GM23338 (cell line): ENCODE measurements at regions not wholly inside any gene's neighbourhood (a gene's known extent, or its start where the extent isn't known, plus 50 kb on each side); places are given as distances from the start of the nearest gene placed in this dataset.

ENCODE experiments used
- ATAC-seq: fragments of 200-7000 bp; cut with Tn5 transposase; 3 replicates; pipeline ENCODE4 v1.9.1; 2020
- DNase-seq: peaks from one replicate; pipeline ENCODE4 v3.0.0-alpha.2; 2015; ENCODE audit warnings: low spot score
- H2AFZ ChIP-seq: fragments of 200-600 bp; sonication (generic); 2 replicates; pipeline ENCODE4 v1.8.0; 2016; ENCODE audit warnings: antibody characterized with exemption, mild to moderate bottlenecking, moderate library complexity
- H3F3A ChIP-seq: fragments of 200-600 bp; sonication (generic); replicated peaks from 2 replicates; pipeline ENCODE4 v1.8.0; 2017; ENCODE audit warnings: antibody characterized with exemption, mixed run types, low read depth
- H3K27ac ChIP-seq: fragments of 200-600 bp; sonication (generic); 2 replicates; pipeline ENCODE4 v1.6.1; 2016; ENCODE audit warnings: low read depth
- H3K27me3 ChIP-seq: fragments of 200-600 bp; sonication (generic); 2 replicates; pipeline ENCODE4 v1.8.0; 2016; ENCODE audit warnings: mild to moderate bottlenecking, mixed run types, moderate library complexity; ENCODE audit not compliant: insufficient read depth
- H3K36me3 ChIP-seq: fragments of 200-600 bp; sonication (generic); 2 replicates; pipeline ENCODE4 v1.8.0; 2016; ENCODE audit warnings: mild to moderate bottlenecking; ENCODE audit not compliant: insufficient read depth
- H3K4me1 ChIP-seq: fragments of 200-600 bp; sonication (generic); 2 replicates; pipeline ENCODE4 v1.8.0; 2016; ENCODE audit warnings: mild to moderate bottlenecking, moderate library complexity; ENCODE audit not compliant: insufficient read depth
- H3K4me2 ChIP-seq: fragments of 200-600 bp; sonication (generic); 2 replicates; pipeline ENCODE4 v1.7.1; 2017; ENCODE audit warnings: mixed run types
- H3K4me3 ChIP-seq: fragments of 200-600 bp; sonication (generic); 2 replicates; pipeline ENCODE4 v1.6.1; 2016; ENCODE audit warnings: mixed run types
- H3K79me2 ChIP-seq: fragments of 200-600 bp; sonication (generic); replicated peaks from 2 replicates; pipeline ENCODE4 v1.8.0; 2017; ENCODE audit warnings: mild to moderate bottlenecking; ENCODE audit not compliant: insufficient read depth
- H3K9me2 ChIP-seq: fragments of 200-600 bp; sonication (generic); 2 replicates; pipeline ENCODE4 v1.8.0; 2017; ENCODE audit not compliant: insufficient read depth
- H4K20me1 ChIP-seq: fragments of 200-600 bp; sonication (generic); replicated peaks from 2 replicates; pipeline ENCODE4 v1.8.0; 2017; ENCODE audit warnings: mild to moderate bottlenecking; ENCODE audit not compliant: insufficient read depth
- H3K27ac Mint-ChIP-seq: 2 replicates; pipeline ENCODE4 v1.8.0; 2020; ENCODE audit warnings: inconsistent platforms, mild to moderate bottlenecking, moderate library complexity, mixed read lengths
- H3K27me3 Mint-ChIP-seq: 3 replicates; pipeline ENCODE4 v1.8.0; 2022; ENCODE audit warnings: low read depth, mild to moderate bottlenecking, moderate library complexity, mixed read lengths, inconsistent platforms; ENCODE audit not compliant: insufficient read depth, poor library complexity
- H3K36me3 Mint-ChIP-seq: 3 replicates; pipeline ENCODE4 v1.8.0; 2021; ENCODE audit warnings: low read depth, mild to moderate bottlenecking, inconsistent platforms, moderate library complexity, mixed read lengths
- H3K4me1 Mint-ChIP-seq: 3 replicates; pipeline ENCODE4 v1.8.0; 2020; ENCODE audit warnings: mild to moderate bottlenecking, inconsistent platforms, mixed read lengths
- H3K4me3 Mint-ChIP-seq: 3 replicates; pipeline ENCODE4 v1.8.0; 2021; ENCODE audit warnings: moderate library complexity, mild to moderate bottlenecking, inconsistent platforms, mixed read lengths
- H3K9me3 Mint-ChIP-seq: 3 replicates; pipeline ENCODE4 v1.8.0; 2020; ENCODE audit warnings: moderate library complexity, mild to moderate bottlenecking, inconsistent platforms, mixed read lengths
- CREB1 ChIP-seq: fragments of 250-450 bp; sonication (Bioruptor Pico); IDR thresholded peaks from 2 replicates; pipeline ENCODE4 v1.5.0; 2020; ENCODE audit warnings: low read depth, mild to moderate bottlenecking, moderate library complexity
- EZH2 ChIP-seq: fragments of 200-600 bp; sonication (generic); IDR thresholded peaks from one replicate; pipeline ENCODE4 v1.8.0; 2017; ENCODE audit warnings: antibody characterized with exemption, mild to moderate bottlenecking, low read depth; ENCODE audit not compliant: unreplicated experiment
- EZH2phosphoT487 ChIP-seq: fragments of 200-600 bp; sonication (generic); IDR thresholded peaks from one replicate; pipeline ENCODE4 v1.8.1; 2018; ENCODE audit warnings: antibody characterized with exemption; ENCODE audit not compliant: unreplicated experiment
- JUNB ChIP-seq: IDR thresholded peaks from one replicate; pipeline ENCODE4 v1.6.1; 2016; ENCODE audit warnings: antibody characterized with exemption; ENCODE audit not compliant: unreplicated experiment
- NANOG ChIP-seq: IDR thresholded peaks from 2 replicates; pipeline ENCODE4 v1.6.1; 2016; ENCODE audit warnings: antibody characterized with exemption, borderline replicate concordance
- POLR2AphosphoS5 ChIP-seq: IDR thresholded peaks from 2 replicates; pipeline ENCODE4 v1.6.1; 2016; ENCODE audit warnings: antibody characterized with exemption, low read depth
- STAT1 ChIP-seq: IDR thresholded peaks from one replicate; pipeline ENCODE4 v1.6.1; 2016; ENCODE audit warnings: antibody characterized with exemption; ENCODE audit not compliant: unreplicated experiment
- ZNF114 ChIP-seq: fragments of 250-450 bp; sonication (Bioruptor Pico); IDR thresholded peaks from 2 replicates; pipeline ENCODE4 v1.5.0; 2020; ENCODE audit warnings: mild to moderate bottlenecking, moderate library complexity
- ZNF331 ChIP-seq: fragments of 250-450 bp; sonication (Bioruptor Pico); IDR thresholded peaks from 2 replicates; pipeline ENCODE4 v1.5.0; 2020; ENCODE audit warnings: low read depth, mild to moderate bottlenecking, moderate library complexity
- TF ChIP-seq, protein P1 (sequence below), 2 experiments: fragments of 200-600 bp in 1 of 2; sonication (generic) in 1 of 2; conservative IDR thresholded peaks; 2 replicates each; pipeline versions ENCODE4 v1.5.1 to v1.6.1; 2016 to 2017; ENCODE audit warnings: antibody characterized with exemption in 2 of 2, low read depth in 2 of 2, mild to moderate bottlenecking in 2 of 2, moderate library complexity in 1 of 2
- TF ChIP-seq, protein P2 (sequence below): IDR thresholded peaks from one replicate; pipeline ENCODE4 v1.6.1; 2018; ENCODE audit warnings: antibody characterized with exemption; ENCODE audit not compliant: unreplicated experiment
- TF ChIP-seq, protein P3 (sequence below): IDR thresholded peaks from 2 replicates; pipeline ENCODE4 v1.6.1; 2016; ENCODE audit warnings: antibody characterized with exemption
- TF ChIP-seq, protein P4 (sequence below): fragments of 250-450 bp; sonication (Bioruptor Pico); IDR thresholded peaks from 2 replicates; pipeline ENCODE4 v1.5.0; 2020; ENCODE audit warnings: mild to moderate bottlenecking, moderate library complexity

DNA sequence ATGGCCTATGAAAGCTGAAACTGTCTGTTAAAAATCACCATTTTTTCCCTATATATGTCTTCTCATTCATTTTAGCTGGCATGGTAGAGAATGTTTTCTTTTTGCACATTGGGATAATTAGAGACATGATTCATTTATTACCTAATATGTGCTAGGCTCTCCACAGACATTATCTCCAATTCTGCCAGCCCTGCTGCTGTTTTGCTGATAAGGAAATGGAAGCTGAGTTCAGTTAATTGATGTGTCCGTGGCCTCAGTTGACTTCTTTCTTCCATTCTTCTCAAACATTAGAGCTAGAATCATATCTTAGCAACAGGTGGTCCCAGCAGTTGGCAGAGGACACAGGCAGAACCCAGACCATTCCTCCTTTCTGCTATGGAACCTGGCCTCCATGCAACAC, 644.1 kb upstream of the CITED2 start:
- Mint-ChIP-seq H3K9me3 (peaks cover 40% of the 10 kb centered on the region), H3K27ac (no peak overlapping the region), H3K27me3 (no peaks in the 10 kb centered on the region), H3K4me3 (no peak overlapping the region), H3K4me1 (no peaks in the 10 kb centered on the region), H3K36me3 (peaks cover 38% of the 10 kb centered on the region)
- Histone ChIP-seq H3K36me3 (no peaks in the 10 kb centered on the region; the same call in 1 of the 2 replicates), H3F3A (no peaks in the 10 kb centered on the region), H3K9me2 (peaks cover 16% of the 10 kb centered on the region), H3K4me1 (no peaks in the 10 kb centered on the region), H2AFZ (no peak overlapping the region), H4K20me1 (no peaks in the 10 kb centered on the region), H3K27me3 (no peaks in the 10 kb centered on the region), H3K27ac (no peak overlapping the region), H3K4me2 (no peak overlapping the region), H3K4me3 (no peak overlapping the region), H3K79me2 (no peaks in the 10 kb centered on the region)
- no peak for ATAC-seq
- no peak for DNase-seq
- TF ChIP-seq, protein P1, sequence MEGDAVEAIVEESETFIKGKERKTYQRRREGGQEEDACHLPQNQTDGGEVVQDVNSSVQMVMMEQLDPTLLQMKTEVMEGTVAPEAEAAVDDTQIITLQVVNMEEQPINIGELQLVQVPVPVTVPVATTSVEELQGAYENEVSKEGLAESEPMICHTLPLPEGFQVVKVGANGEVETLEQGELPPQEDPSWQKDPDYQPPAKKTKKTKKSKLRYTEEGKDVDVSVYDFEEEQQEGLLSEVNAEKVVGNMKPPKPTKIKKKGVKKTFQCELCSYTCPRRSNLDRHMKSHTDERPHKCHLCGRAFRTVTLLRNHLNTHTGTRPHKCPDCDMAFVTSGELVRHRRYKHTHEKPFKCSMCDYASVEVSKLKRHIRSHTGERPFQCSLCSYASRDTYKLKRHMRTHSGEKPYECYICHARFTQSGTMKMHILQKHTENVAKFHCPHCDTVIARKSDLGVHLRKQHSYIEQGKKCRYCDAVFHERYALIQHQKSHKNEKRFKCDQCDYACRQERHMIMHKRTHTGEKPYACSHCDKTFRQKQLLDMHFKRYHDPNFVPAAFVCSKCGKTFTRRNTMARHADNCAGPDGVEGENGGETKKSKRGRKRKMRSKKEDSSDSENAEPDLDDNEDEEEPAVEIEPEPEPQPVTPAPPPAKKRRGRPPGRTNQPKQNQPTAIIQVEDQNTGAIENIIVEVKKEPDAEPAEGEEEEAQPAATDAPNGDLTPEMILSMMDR (conservative IDR thresholded peaks at IDR 0.05; ENCODE audit: low read depth in 2 of 2), result no peak
- TF ChIP-seq, protein P2, sequence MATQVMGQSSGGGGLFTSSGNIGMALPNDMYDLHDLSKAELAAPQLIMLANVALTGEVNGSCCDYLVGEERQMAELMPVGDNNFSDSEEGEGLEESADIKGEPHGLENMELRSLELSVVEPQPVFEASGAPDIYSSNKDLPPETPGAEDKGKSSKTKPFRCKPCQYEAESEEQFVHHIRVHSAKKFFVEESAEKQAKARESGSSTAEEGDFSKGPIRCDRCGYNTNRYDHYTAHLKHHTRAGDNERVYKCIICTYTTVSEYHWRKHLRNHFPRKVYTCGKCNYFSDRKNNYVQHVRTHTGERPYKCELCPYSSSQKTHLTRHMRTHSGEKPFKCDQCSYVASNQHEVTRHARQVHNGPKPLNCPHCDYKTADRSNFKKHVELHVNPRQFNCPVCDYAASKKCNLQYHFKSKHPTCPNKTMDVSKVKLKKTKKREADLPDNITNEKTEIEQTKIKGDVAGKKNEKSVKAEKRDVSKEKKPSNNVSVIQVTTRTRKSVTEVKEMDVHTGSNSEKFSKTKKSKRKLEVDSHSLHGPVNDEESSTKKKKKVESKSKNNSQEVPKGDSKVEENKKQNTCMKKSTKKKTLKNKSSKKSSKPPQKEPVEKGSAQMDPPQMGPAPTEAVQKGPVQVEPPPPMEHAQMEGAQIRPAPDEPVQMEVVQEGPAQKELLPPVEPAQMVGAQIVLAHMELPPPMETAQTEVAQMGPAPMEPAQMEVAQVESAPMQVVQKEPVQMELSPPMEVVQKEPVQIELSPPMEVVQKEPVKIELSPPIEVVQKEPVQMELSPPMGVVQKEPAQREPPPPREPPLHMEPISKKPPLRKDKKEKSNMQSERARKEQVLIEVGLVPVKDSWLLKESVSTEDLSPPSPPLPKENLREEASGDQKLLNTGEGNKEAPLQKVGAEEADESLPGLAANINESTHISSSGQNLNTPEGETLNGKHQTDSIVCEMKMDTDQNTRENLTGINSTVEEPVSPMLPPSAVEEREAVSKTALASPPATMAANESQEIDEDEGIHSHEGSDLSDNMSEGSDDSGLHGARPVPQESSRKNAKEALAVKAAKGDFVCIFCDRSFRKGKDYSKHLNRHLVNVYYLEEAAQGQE, result no peak
- TF ChIP-seq ZNF331 (CRISPR knock-in tag) (no peak), JUNB (no peak), POLR2AphosphoS5 (no peak), EZH2 (no peak), EZH2phosphoT487 (no peak), ZNF114 (CRISPR knock-in tag) (no peak), CREB1 (CRISPR knock-in tag) (no peak), STAT1 (no peak), NANOG (no peak)
- TF ChIP-seq, protein P3, sequence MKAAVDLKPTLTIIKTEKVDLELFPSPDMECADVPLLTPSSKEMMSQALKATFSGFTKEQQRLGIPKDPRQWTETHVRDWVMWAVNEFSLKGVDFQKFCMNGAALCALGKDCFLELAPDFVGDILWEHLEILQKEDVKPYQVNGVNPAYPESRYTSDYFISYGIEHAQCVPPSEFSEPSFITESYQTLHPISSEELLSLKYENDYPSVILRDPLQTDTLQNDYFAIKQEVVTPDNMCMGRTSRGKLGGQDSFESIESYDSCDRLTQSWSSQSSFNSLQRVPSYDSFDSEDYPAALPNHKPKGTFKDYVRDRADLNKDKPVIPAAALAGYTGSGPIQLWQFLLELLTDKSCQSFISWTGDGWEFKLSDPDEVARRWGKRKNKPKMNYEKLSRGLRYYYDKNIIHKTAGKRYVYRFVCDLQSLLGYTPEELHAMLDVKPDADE, result no peak
- TF ChIP-seq, protein P4, sequence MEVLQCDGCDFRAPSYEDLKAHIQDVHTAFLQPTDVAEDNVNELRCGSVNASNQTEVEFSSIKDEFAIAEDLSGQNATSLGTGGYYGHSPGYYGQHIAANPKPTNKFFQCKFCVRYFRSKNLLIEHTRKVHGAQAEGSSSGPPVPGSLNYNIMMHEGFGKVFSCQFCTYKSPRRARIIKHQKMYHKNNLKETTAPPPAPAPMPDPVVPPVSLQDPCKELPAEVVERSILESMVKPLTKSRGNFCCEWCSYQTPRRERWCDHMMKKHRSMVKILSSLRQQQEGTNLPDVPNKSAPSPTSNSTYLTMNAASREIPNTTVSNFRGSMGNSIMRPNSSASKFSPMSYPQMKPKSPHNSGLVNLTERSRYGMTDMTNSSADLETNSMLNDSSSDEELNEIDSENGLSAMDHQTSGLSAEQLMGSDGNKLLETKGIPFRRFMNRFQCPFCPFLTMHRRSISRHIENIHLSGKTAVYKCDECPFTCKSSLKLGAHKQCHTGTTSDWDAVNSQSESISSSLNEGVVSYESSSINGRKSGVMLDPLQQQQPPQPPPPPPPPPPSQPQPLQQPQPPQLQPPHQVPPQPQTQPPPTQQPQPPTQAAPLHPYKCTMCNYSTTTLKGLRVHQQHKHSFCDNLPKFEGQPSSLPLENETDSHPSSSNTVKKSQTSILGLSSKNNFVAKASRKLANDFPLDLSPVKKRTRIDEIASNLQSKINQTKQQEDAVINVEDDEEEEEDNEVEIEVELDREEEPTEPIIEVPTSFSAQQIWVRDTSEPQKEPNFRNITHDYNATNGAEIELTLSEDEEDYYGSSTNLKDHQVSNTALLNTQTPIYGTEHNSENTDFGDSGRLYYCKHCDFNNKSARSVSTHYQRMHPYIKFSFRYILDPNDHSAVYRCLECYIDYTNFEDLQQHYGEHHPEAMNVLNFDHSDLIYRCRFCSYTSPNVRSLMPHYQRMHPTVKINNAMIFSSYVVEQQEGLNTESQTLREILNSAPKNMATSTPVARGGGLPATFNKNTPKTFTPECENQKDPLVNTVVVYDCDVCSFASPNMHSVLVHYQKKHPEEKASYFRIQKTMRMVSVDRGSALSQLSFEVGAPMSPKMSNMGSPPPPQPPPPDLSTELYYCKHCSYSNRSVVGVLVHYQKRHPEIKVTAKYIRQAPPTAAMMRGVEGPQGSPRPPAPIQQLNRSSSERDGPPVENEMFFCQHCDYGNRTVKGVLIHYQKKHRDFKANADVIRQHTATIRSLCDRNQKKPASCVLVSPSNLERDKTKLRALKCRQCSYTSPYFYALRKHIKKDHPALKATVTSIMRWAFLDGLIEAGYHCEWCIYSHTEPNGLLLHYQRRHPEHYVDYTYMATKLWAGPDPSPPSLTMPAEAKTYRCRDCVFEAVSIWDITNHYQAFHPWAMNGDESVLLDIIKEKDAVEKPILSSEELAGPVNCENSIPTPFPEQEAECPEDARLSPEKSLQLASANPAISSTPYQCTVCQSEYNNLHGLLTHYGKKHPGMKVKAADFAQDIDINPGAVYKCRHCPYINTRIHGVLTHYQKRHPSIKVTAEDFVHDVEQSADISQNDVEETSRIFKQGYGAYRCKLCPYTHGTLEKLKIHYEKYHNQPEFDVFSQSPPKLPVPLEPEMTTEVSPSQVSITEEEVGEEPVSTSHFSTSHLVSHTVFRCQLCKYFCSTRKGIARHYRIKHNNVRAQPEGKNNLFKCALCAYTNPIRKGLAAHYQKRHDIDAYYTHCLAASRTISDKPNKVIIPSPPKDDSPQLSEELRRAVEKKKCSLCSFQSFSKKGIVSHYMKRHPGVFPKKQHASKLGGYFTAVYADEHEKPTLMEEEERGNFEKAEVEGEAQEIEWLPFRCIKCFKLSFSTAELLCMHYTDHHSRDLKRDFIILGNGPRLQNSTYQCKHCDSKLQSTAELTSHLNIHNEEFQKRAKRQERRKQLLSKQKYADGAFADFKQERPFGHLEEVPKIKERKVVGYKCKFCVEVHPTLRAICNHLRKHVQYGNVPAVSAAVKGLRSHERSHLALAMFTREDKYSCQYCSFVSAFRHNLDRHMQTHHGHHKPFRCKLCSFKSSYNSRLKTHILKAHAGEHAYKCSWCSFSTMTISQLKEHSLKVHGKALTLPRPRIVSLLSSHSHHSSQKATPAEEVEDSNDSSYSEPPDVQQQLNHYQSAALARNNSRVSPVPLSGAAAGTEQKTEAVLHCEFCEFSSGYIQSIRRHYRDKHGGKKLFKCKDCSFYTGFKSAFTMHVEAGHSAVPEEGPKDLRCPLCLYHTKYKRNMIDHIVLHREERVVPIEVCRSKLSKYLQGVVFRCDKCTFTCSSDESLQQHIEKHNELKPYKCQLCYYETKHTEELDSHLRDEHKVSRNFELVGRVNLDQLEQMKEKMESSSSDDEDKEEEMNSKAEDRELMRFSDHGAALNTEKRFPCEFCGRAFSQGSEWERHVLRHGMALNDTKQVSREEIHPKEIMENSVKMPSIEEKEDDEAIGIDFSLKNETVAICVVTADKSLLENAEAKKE (CRISPR knock-in tag), result no peak
